ENCODE measurements at regions not wholly inside any gene's neighbourhood (a gene's known extent, or its start where the extent isn't known, plus 50 kb on each side); places are given as distances from the start of the nearest gene placed in this dataset.
"Not testable (repeated sequence)": the region's sequence is repeated elsewhere in the genome, so short reads cannot be mapped to it uniquely, and the experiment has no call there.

GRCh38 chr9:85872463-85872862 is 68.5 kb upstream of the NAA35 start:
- TF ChIP-seq, protein P1, sequence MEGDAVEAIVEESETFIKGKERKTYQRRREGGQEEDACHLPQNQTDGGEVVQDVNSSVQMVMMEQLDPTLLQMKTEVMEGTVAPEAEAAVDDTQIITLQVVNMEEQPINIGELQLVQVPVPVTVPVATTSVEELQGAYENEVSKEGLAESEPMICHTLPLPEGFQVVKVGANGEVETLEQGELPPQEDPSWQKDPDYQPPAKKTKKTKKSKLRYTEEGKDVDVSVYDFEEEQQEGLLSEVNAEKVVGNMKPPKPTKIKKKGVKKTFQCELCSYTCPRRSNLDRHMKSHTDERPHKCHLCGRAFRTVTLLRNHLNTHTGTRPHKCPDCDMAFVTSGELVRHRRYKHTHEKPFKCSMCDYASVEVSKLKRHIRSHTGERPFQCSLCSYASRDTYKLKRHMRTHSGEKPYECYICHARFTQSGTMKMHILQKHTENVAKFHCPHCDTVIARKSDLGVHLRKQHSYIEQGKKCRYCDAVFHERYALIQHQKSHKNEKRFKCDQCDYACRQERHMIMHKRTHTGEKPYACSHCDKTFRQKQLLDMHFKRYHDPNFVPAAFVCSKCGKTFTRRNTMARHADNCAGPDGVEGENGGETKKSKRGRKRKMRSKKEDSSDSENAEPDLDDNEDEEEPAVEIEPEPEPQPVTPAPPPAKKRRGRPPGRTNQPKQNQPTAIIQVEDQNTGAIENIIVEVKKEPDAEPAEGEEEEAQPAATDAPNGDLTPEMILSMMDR (IDR thresholded peaks at IDR 0.05), result no peak
- no peaks in the 10 kb centered on the region for H3K9me3 ChIP-seq
- H3K4me3 ChIP-seq, result no peak overlapping the region
- no peaks in the 10 kb centered on the region for H3K36me3 ChIP-seq
- intact Hi-C loops (cut with DNase I), result no loop called here
- H3K4me1 ChIP-seq, result no peaks in the 10 kb centered on the region
- DNase-seq (no peak), ATAC-seq (no peak)
- H3K27ac ChIP-seq, result no peak overlapping the region
- no peaks in the 10 kb centered on the region for H3K27me3 ChIP-seq

GRCh38 chr9:85876628-85877027 is 64.3 kb upstream of the NAA35 start:
- DNase-seq (no peak), ATAC-seq (no peak)
- no peak overlapping the region for H3K27ac ChIP-seq
- TF ChIP-seq, protein P1 (IDR thresholded peaks at IDR 0.05), result no peak
- intact Hi-C loops (cut with DNase I), result no loop called here
- no peaks in the 10 kb centered on the region for H3K4me1 ChIP-seq
- H3K27me3 ChIP-seq, result no peaks in the 10 kb centered on the region
- no peaks in the 10 kb centered on the region for H3K36me3 ChIP-seq
- no peaks in the 10 kb centered on the region for H3K9me3 ChIP-seq
- H3K4me3 ChIP-seq, result no peak overlapping the region

DNA sequence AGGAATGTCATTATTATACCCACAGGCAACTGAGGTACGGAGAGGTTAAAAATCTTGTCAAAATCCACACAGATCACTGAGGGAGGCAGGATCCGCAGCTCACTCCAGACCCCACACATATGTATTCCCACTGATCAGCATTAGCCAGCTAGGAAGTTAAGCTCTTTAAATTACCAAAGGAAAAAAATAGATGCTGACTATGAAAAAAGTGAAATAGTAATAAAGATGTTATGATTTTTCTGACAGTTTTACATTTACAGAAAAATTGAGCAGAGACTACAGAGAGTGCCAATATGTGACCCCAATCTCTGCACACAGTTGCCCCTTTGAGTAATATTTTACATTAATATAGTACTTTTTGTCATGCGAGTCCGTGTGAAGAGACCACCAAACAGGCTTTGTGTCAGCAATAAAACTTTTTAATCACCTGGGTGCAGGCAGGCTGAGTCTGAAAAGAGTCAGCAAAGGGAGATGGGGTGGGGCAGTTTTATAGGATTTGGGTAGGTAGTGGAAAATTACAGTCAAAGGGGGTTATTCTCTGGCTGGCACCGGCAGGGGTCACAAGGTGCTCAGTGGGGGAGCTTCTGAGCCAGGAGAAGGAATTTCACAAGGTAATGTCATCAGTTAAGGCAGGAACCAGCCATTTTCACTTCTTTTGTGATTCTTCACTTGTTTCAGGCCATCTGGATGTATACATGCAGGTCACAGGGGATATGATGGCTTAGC is 61.9 kb upstream of the NAA35 start:
- H3K9me3 ChIP-seq; H3K27ac ChIP-seq; DNase-seq; H3K27me3 ChIP-seq; intact Hi-C loops (cut with DNase I); ATAC-seq; H3K4me3 ChIP-seq; H3K4me1 ChIP-seq; H3K36me3 ChIP-seq: not testable (repeated sequence)

GRCh38 chr9:85880507-85880906 is 60.4 kb upstream of the NAA35 start:
- H3K4me1 ChIP-seq; intact Hi-C loops (cut with DNase I); H3K27ac ChIP-seq; H3K9me3 ChIP-seq; H3K4me3 ChIP-seq; H3K36me3 ChIP-seq; DNase-seq; ATAC-seq; H3K27me3 ChIP-seq: not testable (repeated sequence)

DNA sequence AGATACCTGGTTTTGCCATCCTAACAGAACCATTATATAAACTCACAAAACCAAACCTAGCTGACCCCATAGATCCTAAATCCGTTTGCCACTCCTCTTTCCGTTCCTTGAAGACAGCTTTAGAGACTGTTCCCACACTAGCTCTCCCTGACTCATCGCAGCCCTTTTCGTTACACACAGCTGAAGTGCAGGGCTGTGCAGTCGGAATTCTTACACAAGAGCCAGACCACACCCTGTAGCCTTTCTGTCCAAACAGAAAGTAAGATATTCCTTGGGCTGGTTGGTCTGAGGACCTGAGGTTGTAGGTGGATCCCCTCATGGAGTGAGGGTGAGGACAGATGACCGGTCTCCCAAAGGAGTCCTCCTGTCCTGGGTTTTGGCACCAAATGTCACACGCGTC is 56.7 kb upstream of the NAA35 start:
- intact Hi-C loops (cut with DNase I), result no loop called here
- H3K4me1 ChIP-seq, result no peaks in the 10 kb centered on the region
- H3K36me3 ChIP-seq, result no peaks in the 10 kb centered on the region
- no peaks in the 10 kb centered on the region for H3K27me3 ChIP-seq
- TF ChIP-seq, protein P1 (IDR thresholded peaks at IDR 0.05), result no peak
- H3K9me3 ChIP-seq, result no peaks in the 10 kb centered on the region
- no peak for DNase-seq
- no peak overlapping the region for H3K27ac ChIP-seq
- ATAC-seq, result no peak
- H3K4me3 ChIP-seq, result no peak overlapping the region

- Histone ChIP-seq H3K27me3 (no peaks in the 10 kb centered on the region), H3K36me3 (no peaks in the 10 kb centered on the region), H3K27ac (no peak overlapping the region), H3K9me3 (no peaks in the 10 kb centered on the region), H3K4me1 (no peaks in the 10 kb centered on the region), H3K4me3 (no peak overlapping the region)
- ATAC-seq (no peak), DNase-seq (no peak)
- intact Hi-C loops (cut with DNase I), result no loop called here
- TF ChIP-seq, protein P1 (IDR thresholded peaks at IDR 0.05), result no peak
Measured at GRCh38 chr9:85890962-85891361, 50.0 kb upstream of the NAA35 start.

Data from upper lobe of right lung (tissue), 1 donor.